Natural killer cell (primary cell): ENCODE measurements at regions not wholly inside any gene's neighbourhood (a gene's known extent, or its start where the extent isn't known, plus 50 kb on each side); places are given as distances from the start of the nearest gene placed in this dataset.

Source experiments
- ATAC-seq, 3 donors: fragments of 150-1000 bp in 2 of 3; fragments of 200-7000 bp in 1 of 3; cut with Tn5 transposase; 1 replicate in 1 of 3; 2 replicates in 2 of 3; pipeline ENCODE4 v1.10.0; 2021; ENCODE audit warnings: mild to moderate bottlenecking in 2 of 3, moderate library complexity in 2 of 3
- DNase-seq, 2 donors: peaks; one replicate each; pipeline versions ENCODE4 v3.0.0 to v3.0.0-alpha.2; 2013 to 2021; ENCODE audit warnings: mixed read lengths in 1 of 2
- H3K27ac ChIP-seq: one replicate; pipeline ENCODE4 v1.5.1; 2013; ENCODE audit warnings: mild to moderate bottlenecking, low read length
- H3K27me3 ChIP-seq: one replicate; pipeline ENCODE4 v1.6.1; 2013; ENCODE audit warnings: low read length; ENCODE audit not compliant: control insufficient read depth, insufficient read depth
- H3K36me3 ChIP-seq: one replicate; pipeline ENCODE4 v1.6.1; 2013; ENCODE audit warnings: low read length; ENCODE audit not compliant: control insufficient read depth, insufficient read depth
- H3K4me1 ChIP-seq: one replicate; pipeline ENCODE4 v1.6.1; 2013; ENCODE audit warnings: low read length; ENCODE audit not compliant: control insufficient read depth, insufficient read depth
- H3K4me3 ChIP-seq: one replicate; pipeline ENCODE4 v1.5.1; 2013; ENCODE audit warnings: low read length
- H3K9me3 ChIP-seq: one replicate; pipeline ENCODE4 v1.6.1; 2013; ENCODE audit warnings: low read length; ENCODE audit not compliant: control insufficient read depth, insufficient read depth
- H3K27ac Mint-ChIP-seq, 2 donors: one replicate each; pipeline ENCODE4 v1.8.0; 2022; ENCODE audit warnings: mild to moderate bottlenecking in 2 of 2, mixed read lengths in 2 of 2, moderate library complexity in 1 of 2
- H3K27me3 Mint-ChIP-seq, 2 donors: one replicate each; pipeline ENCODE4 v1.8.0; 2022; ENCODE audit warnings: low read depth in 2 of 2, mixed read lengths in 2 of 2
- H3K36me3 Mint-ChIP-seq: one replicate; pipeline ENCODE4 v1.8.0; 2022; ENCODE audit warnings: mixed read lengths
- H3K4me1 Mint-ChIP-seq, 2 donors: one replicate each; pipeline ENCODE4 v1.8.0; 2022; ENCODE audit warnings: mixed read lengths in 2 of 2
- H3K4me3 Mint-ChIP-seq: one replicate; pipeline ENCODE4 v1.8.0; 2022; ENCODE audit warnings: mild to moderate bottlenecking, moderate library complexity, mixed read lengths
- H3K9me3 Mint-ChIP-seq, 2 donors: one replicate each; pipeline ENCODE4 v1.8.0; 2022; ENCODE audit warnings: mixed read lengths in 2 of 2
- WGBS: methylation state at CpG from one replicate; pipeline ENCODE4 v1.1.7; 2013; ENCODE audit warnings: missing lambda C conversion rate; ENCODE audit not compliant: insufficient coverage; 5-methylcytosine and 5-hydroxymethylcytosine counted together
- intact Hi-C: fragments of 100-400 bp; cut with micrococcal nuclease; formaldehyde crosslinking; loops from one replicate; pipeline ENCODE4 v1.14.2; 2022
- TF ChIP-seq, protein P1 (sequence below): fragments of 200-600 bp; IDR thresholded peaks from one replicate; pipeline ENCODE4 v1.8.0; 2022; ENCODE audit warnings: antibody characterized with exemption

DNA sequence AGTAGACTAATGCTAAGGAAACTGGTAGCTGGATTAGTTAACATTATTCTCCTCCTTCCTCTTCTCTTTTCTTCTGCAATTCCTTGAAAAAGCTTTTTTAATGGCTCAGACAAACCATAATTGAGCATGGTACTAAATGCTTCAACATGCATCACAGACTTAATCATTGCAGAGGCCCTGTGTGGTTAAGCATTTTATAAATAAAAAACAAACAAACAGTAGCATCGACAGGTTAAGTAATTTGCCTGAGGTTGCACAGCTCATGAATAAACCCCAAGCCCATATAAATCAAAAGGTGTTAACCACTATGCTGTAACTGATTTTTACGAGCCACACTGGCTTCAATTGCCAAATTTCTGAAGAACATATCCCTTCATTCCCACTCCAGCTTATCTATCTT lies 462.1 kb downstream of the LMO4 start:
- no peak for DNase-seq
- Mint-ChIP-seq H3K27me3 (peaks cover 3 to 21% of the 10 kb centered on the region in 2 donors), H3K36me3 (no peaks in the 10 kb centered on the region), H3K4me3 (no peak overlapping the region), H3K27ac (no peak overlapping the region), H3K9me3 (no peaks in the 10 kb centered on the region), H3K4me1 (no peaks in the 10 kb centered on the region)
- 29% methylated on average over 2 of the region's 2 CpGs for WGBS
- H3K4me3 ChIP-seq, result no peak overlapping the region
- no peak overlapping the region for H3K27ac ChIP-seq
- H3K36me3 ChIP-seq, result no peaks in the 10 kb centered on the region
- no peaks in the 10 kb centered on the region for H3K4me1 ChIP-seq
- intact Hi-C loops, result no loop called here
- ATAC-seq, result no peak
- H3K27me3 ChIP-seq, result no peaks in the 10 kb centered on the region
- no peaks in the 10 kb centered on the region for H3K9me3 ChIP-seq
- TF ChIP-seq, protein P1, sequence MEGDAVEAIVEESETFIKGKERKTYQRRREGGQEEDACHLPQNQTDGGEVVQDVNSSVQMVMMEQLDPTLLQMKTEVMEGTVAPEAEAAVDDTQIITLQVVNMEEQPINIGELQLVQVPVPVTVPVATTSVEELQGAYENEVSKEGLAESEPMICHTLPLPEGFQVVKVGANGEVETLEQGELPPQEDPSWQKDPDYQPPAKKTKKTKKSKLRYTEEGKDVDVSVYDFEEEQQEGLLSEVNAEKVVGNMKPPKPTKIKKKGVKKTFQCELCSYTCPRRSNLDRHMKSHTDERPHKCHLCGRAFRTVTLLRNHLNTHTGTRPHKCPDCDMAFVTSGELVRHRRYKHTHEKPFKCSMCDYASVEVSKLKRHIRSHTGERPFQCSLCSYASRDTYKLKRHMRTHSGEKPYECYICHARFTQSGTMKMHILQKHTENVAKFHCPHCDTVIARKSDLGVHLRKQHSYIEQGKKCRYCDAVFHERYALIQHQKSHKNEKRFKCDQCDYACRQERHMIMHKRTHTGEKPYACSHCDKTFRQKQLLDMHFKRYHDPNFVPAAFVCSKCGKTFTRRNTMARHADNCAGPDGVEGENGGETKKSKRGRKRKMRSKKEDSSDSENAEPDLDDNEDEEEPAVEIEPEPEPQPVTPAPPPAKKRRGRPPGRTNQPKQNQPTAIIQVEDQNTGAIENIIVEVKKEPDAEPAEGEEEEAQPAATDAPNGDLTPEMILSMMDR, result no peak

DNA sequence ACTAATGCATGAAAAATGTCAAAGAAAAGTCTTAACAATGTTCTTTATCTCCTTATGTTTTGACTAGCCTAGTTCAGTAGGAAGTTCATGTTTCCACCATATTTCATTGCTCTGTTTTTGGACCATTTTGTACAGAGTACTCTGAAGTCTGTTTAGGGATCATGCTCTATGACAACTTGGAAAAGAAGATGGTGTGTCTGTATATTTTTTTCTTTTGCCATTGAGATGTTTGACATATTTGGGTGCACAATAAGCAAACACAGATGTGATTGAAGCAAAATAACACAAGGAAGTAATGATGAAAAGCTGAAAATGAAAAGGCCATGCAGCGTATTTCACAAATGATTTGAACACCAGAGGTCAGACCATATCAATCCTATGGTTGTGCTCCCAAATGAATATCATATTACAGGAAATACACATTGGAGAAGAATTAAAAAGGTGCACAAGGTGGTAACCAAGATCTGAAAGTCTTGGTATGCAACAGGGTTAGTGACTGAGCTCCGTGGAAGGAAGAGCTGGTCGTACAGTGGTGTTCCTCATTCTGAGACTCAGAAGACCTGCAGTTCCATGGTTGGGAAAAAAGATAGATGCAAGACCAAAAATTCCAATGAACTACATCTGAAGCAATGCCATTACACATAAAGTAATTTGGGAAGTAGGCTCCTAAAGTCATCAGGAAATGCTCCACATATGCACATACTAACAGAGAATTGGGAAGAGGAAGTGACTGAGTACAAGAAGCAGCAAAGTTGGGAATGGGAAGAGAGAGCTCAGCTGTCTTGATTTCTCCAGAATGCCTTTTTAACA lies 463.5 kb downstream of the LMO4 start:
- 90% methylated on average over 3 of the region's 3 CpGs for WGBS
- Mint-ChIP-seq H3K36me3 (no peaks in the 10 kb centered on the region), H3K4me3 (no peak overlapping the region), H3K27me3 (peaks cover 3 to 21% of the 10 kb centered on the region in 2 donors), H3K4me1 (no peaks in the 10 kb centered on the region), H3K27ac (no peak overlapping the region), H3K9me3 (no peaks in the 10 kb centered on the region)
- DNase-seq, result no peak
- ATAC-seq, result no peak
- no peaks in the 10 kb centered on the region for H3K9me3 ChIP-seq
- no peak overlapping the region for H3K4me3 ChIP-seq
- no peaks in the 10 kb centered on the region for H3K27me3 ChIP-seq
- H3K27ac ChIP-seq, result no peak overlapping the region
- intact Hi-C loops, result no loop called here
- H3K4me1 ChIP-seq, result no peaks in the 10 kb centered on the region
- H3K36me3 ChIP-seq, result no peaks in the 10 kb centered on the region
- TF ChIP-seq, protein P1, result no peak

DNA sequence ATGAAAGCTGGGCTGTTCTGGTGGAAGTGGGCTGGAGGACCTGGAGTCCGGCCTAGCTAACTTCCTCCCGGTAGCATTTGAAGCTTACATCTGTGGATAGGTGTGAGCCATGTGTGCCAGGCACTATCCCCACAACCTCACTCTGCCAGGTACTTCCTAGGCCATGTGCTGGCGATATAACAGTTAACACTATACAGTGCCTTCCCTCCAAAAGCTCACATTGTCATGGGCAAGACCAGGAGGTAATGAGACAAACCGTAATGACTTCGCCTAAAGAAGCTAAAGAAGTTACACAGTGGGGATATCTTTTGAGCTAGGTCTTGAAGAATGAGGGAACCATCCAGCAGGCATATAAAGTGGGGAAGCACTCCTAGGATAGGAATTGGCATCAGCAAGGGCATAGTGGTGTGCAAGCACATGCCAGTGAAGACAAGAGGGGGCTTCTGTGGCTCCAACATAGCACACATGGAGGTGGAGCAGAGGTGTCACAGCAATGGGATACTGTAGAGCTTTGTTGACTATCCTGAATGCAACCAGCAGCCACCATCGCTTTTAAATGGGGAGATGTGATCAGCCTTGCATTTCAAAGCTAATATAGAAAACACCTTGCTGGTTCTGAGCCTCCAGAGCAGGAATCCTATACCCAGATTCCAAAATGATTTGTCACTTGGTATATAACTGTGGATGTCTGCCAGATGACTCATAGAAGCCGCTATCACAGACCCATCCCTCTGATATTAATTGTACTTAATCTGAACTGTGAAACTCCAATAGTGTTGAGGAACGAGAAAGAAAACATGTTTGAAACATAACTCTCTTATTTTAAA lies 466.3 kb downstream of the LMO4 start:
- H3K4me1 ChIP-seq, result no peaks in the 10 kb centered on the region
- no peak overlapping the region for H3K4me3 Mint-ChIP-seq
- H3K9me3 ChIP-seq, result no peaks in the 10 kb centered on the region
- no peaks in the 10 kb centered on the region for H3K27me3 ChIP-seq
- no peak overlapping the region for H3K27ac ChIP-seq
- WGBS, result 83% methylated on average over 7 of the region's 8 CpGs
- no peak overlapping the region for H3K27ac Mint-ChIP-seq
- peaks cover 5 to 21% of the 10 kb centered on the region in 2 donors for H3K27me3 Mint-ChIP-seq
- no peak overlapping the region for H3K4me3 ChIP-seq
- no peaks in the 10 kb centered on the region for H3K4me1 Mint-ChIP-seq
- no peaks in the 10 kb centered on the region for H3K36me3 Mint-ChIP-seq
- no peak for ATAC-seq
- DNase-seq, result no peak
- TF ChIP-seq, protein P1, result no peak
- peaks cover 0 to 2% of the 10 kb centered on the region in 2 donors for H3K9me3 Mint-ChIP-seq
- intact Hi-C loops, result no loop called here
- H3K36me3 ChIP-seq, result no peaks in the 10 kb centered on the region
